Natural killer cell (primary cell): ENCODE measurements at regions not wholly inside any gene's neighbourhood (a gene's known extent, or its start where the extent isn't known, plus 50 kb on each side); places are given as distances from the start of the nearest gene placed in this dataset.

Source experiments
- ATAC-seq, 3 donors: fragments of 150-1000 bp in 2 of 3; fragments of 200-7000 bp in 1 of 3; cut with Tn5 transposase; 1 replicate in 1 of 3; 2 replicates in 2 of 3; pipeline ENCODE4 v1.10.0; 2021; ENCODE audit warnings: mild to moderate bottlenecking in 2 of 3, moderate library complexity in 2 of 3
- DNase-seq, 2 donors: peaks; one replicate each; pipeline versions ENCODE4 v3.0.0 to v3.0.0-alpha.2; 2013 to 2021; ENCODE audit warnings: mixed read lengths in 1 of 2
- H3K27ac ChIP-seq: one replicate; pipeline ENCODE4 v1.5.1; 2013; ENCODE audit warnings: mild to moderate bottlenecking, low read length
- H3K27me3 ChIP-seq: one replicate; pipeline ENCODE4 v1.6.1; 2013; ENCODE audit warnings: low read length; ENCODE audit not compliant: control insufficient read depth, insufficient read depth
- H3K36me3 ChIP-seq: one replicate; pipeline ENCODE4 v1.6.1; 2013; ENCODE audit warnings: low read length; ENCODE audit not compliant: control insufficient read depth, insufficient read depth
- H3K4me1 ChIP-seq: one replicate; pipeline ENCODE4 v1.6.1; 2013; ENCODE audit warnings: low read length; ENCODE audit not compliant: control insufficient read depth, insufficient read depth
- H3K4me3 ChIP-seq: one replicate; pipeline ENCODE4 v1.5.1; 2013; ENCODE audit warnings: low read length
- H3K9me3 ChIP-seq: one replicate; pipeline ENCODE4 v1.6.1; 2013; ENCODE audit warnings: low read length; ENCODE audit not compliant: control insufficient read depth, insufficient read depth
- H3K27ac Mint-ChIP-seq, 2 donors: one replicate each; pipeline ENCODE4 v1.8.0; 2022; ENCODE audit warnings: mild to moderate bottlenecking in 2 of 2, mixed read lengths in 2 of 2, moderate library complexity in 1 of 2
- H3K27me3 Mint-ChIP-seq, 2 donors: one replicate each; pipeline ENCODE4 v1.8.0; 2022; ENCODE audit warnings: low read depth in 2 of 2, mixed read lengths in 2 of 2
- H3K36me3 Mint-ChIP-seq: one replicate; pipeline ENCODE4 v1.8.0; 2022; ENCODE audit warnings: mixed read lengths
- H3K4me1 Mint-ChIP-seq, 2 donors: one replicate each; pipeline ENCODE4 v1.8.0; 2022; ENCODE audit warnings: mixed read lengths in 2 of 2
- H3K4me3 Mint-ChIP-seq: one replicate; pipeline ENCODE4 v1.8.0; 2022; ENCODE audit warnings: mild to moderate bottlenecking, moderate library complexity, mixed read lengths
- H3K9me3 Mint-ChIP-seq, 2 donors: one replicate each; pipeline ENCODE4 v1.8.0; 2022; ENCODE audit warnings: mixed read lengths in 2 of 2
- WGBS: methylation state at CpG from one replicate; pipeline ENCODE4 v1.1.7; 2013; ENCODE audit warnings: missing lambda C conversion rate; ENCODE audit not compliant: insufficient coverage; 5-methylcytosine and 5-hydroxymethylcytosine counted together
- intact Hi-C: fragments of 100-400 bp; cut with micrococcal nuclease; formaldehyde crosslinking; loops from one replicate; pipeline ENCODE4 v1.14.2; 2022
- TF ChIP-seq, protein P1 (sequence below): fragments of 200-600 bp; IDR thresholded peaks from one replicate; pipeline ENCODE4 v1.8.0; 2022; ENCODE audit warnings: antibody characterized with exemption

DNA sequence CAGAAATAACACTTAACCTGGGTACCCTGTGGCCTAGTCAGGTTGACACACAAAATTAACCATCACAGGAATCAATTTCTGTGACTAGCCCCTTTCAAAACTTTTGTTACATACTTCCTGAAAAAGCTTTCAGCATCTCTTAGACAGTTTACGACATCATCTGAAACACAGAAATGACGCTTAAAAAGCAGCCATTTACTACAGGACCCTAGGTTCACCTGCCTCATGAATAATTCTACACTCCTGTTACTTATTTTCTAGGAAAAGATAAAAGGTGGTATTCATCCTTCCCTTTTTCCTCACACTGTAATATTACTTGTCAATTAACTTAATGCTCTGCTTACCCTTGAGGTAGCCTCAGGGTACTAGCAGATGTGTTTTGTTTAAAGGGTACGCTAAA lies 388.4 kb downstream of the IRS1 start:
- Histone ChIP-seq H3K9me3 (no peaks in the 10 kb centered on the region), H3K27me3 (no peaks in the 10 kb centered on the region), H3K36me3 (no peaks in the 10 kb centered on the region), H3K4me3 (no peak overlapping the region), H3K4me1 (no peaks in the 10 kb centered on the region), H3K27ac (no peak overlapping the region)
- DNase-seq (no peak), ATAC-seq (no peak)
- H3K9me3 Mint-ChIP-seq: peaks cover 4 to 7% of the 10 kb centered on the region in 2 donors
- no peak overlapping the region for H3K4me3 Mint-ChIP-seq
- 98% methylated on average over 3 of the region's 3 CpGs for WGBS
- intact Hi-C loops: no loop called here
- no peaks in the 10 kb centered on the region for H3K4me1 Mint-ChIP-seq
- TF ChIP-seq, protein P1, sequence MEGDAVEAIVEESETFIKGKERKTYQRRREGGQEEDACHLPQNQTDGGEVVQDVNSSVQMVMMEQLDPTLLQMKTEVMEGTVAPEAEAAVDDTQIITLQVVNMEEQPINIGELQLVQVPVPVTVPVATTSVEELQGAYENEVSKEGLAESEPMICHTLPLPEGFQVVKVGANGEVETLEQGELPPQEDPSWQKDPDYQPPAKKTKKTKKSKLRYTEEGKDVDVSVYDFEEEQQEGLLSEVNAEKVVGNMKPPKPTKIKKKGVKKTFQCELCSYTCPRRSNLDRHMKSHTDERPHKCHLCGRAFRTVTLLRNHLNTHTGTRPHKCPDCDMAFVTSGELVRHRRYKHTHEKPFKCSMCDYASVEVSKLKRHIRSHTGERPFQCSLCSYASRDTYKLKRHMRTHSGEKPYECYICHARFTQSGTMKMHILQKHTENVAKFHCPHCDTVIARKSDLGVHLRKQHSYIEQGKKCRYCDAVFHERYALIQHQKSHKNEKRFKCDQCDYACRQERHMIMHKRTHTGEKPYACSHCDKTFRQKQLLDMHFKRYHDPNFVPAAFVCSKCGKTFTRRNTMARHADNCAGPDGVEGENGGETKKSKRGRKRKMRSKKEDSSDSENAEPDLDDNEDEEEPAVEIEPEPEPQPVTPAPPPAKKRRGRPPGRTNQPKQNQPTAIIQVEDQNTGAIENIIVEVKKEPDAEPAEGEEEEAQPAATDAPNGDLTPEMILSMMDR: no peak
- no peak overlapping the region for H3K27ac Mint-ChIP-seq
- H3K36me3 Mint-ChIP-seq: no peaks in the 10 kb centered on the region
- H3K27me3 Mint-ChIP-seq: no peaks in the 10 kb centered on the region

DNA sequence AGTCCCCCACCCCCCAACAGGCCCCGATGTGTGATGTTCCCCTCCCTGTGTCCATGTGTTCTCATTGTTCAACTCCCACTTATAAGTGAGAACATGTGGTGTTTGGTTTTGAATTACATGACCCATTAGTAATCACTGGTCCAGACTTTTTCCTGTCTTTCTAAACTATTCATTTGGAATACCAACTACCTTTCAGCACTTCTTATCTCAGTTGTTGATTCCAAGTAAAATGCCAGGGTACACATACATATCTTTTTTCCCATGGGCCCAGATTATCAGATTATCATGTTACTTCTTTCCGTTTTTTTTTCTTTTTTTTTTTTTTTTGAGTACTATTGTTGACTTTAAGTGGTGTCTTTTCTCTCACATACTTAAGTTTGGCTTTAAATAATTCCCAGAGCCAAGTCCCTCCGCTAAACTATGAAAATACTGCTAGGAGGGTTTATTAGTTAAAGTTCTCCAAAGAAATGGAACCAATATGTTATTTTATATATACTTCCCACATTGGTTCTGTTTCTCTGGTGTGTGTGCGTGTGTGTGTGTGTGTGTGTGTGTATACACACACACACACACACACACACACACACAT lies 389.3 kb downstream of the IRS1 start:
- H3K4me3 ChIP-seq: no peak overlapping the region
- H3K36me3 ChIP-seq: no peaks in the 10 kb centered on the region
- H3K27ac ChIP-seq: no peak overlapping the region
- DNase-seq (no peak), ATAC-seq (no peak)
- intact Hi-C loops: no loop called here
- no peaks in the 10 kb centered on the region for H3K27me3 ChIP-seq
- TF ChIP-seq, protein P1: no peak
- Mint-ChIP-seq H3K27ac (no peak overlapping the region), H3K27me3 (no peaks in the 10 kb centered on the region), H3K9me3 (peaks cover 6 to 7% of the 10 kb centered on the region in 2 donors), H3K4me3 (no peak overlapping the region), H3K36me3 (no peaks in the 10 kb centered on the region), H3K4me1 (no peaks in the 10 kb centered on the region)
- no CpG with 5 or more reads among the region's 4 CpGs for WGBS
- no peaks in the 10 kb centered on the region for H3K9me3 ChIP-seq
- H3K4me1 ChIP-seq: no peaks in the 10 kb centered on the region

DNA sequence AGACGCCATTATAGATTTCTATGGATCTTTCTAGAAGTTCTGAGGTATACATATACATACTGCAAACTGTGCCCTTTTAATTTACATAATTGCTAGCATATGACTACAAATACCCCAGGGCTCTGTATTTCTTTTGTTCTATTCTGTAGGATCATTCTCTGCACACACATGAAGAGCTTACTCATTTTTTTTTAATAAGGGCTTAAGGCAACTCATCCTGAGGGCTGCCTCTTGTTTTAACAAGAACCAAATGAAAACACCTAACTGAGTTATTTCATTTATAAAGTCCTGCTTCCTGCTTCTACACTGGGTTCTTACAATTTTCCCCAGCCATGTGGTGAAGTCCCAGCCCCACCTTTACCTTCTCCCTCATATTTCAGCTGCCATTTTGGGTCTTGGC lies 390.5 kb downstream of the IRS1 start:
- H3K36me3 Mint-ChIP-seq: no peaks in the 10 kb centered on the region
- H3K27ac Mint-ChIP-seq: no peak overlapping the region
- no peak overlapping the region for H3K4me3 Mint-ChIP-seq
- no peak overlapping the region for H3K4me3 ChIP-seq
- intact Hi-C loops: no loop called here
- H3K27ac ChIP-seq: no peak overlapping the region
- no peaks in the 10 kb centered on the region for H3K27me3 Mint-ChIP-seq
- H3K27me3 ChIP-seq: no peaks in the 10 kb centered on the region
- no peaks in the 10 kb centered on the region for H3K4me1 ChIP-seq
- no CpG with 5 or more reads among the region's 1 CpG for WGBS
- no peaks in the 10 kb centered on the region for H3K9me3 ChIP-seq
- no peak for DNase-seq
- H3K9me3 Mint-ChIP-seq: peaks cover 4% of the 10 kb centered on the region in 2 donors
- no peak for ATAC-seq
- TF ChIP-seq, protein P1: no peak
- no peaks in the 10 kb centered on the region for H3K36me3 ChIP-seq
- H3K4me1 Mint-ChIP-seq: no peaks in the 10 kb centered on the region

DNA sequence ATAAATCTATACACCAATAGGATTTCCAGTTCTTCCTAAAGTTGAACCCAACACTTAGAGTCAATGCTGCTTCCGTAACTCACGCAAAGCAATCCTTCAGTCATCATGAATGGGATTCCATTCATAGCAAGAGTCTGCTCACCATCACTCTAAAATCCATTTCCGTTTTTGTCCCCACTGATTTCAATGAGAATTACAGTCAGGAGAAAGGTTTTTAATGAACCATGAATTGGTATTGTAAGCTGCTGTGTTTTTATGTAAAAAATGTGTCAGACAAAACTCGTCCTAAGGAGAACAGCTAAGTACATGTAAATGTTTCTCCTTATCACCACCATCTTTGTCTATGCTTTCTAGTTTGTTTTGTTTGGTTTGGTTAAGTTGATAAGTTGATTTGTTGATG lies 391.5 kb downstream of the IRS1 start:
- intact Hi-C loops: no loop called here
- Histone ChIP-seq H3K27ac (no peak overlapping the region), H3K4me3 (no peak overlapping the region), H3K9me3 (no peaks in the 10 kb centered on the region), H3K27me3 (no peaks in the 10 kb centered on the region), H3K36me3 (no peaks in the 10 kb centered on the region), H3K4me1 (no peaks in the 10 kb centered on the region)
- ATAC-seq: no peak
- no peak overlapping the region for H3K27ac Mint-ChIP-seq
- no peaks in the 10 kb centered on the region for H3K27me3 Mint-ChIP-seq
- DNase-seq: no peak
- 93% methylated on average over 2 of the region's 4 CpGs for WGBS
- H3K36me3 Mint-ChIP-seq: no peaks in the 10 kb centered on the region
- TF ChIP-seq, protein P1: no peak
- H3K9me3 Mint-ChIP-seq: peaks cover 4% of the 10 kb centered on the region in 2 donors
- H3K4me3 Mint-ChIP-seq: no peak overlapping the region
- no peaks in the 10 kb centered on the region for H3K4me1 Mint-ChIP-seq
